ENCODE measurements at regions not wholly inside any gene's neighbourhood (a gene's known extent, or its start where the extent isn't known, plus 50 kb on each side); places are given as distances from the start of the nearest gene placed in this dataset.

DNA sequence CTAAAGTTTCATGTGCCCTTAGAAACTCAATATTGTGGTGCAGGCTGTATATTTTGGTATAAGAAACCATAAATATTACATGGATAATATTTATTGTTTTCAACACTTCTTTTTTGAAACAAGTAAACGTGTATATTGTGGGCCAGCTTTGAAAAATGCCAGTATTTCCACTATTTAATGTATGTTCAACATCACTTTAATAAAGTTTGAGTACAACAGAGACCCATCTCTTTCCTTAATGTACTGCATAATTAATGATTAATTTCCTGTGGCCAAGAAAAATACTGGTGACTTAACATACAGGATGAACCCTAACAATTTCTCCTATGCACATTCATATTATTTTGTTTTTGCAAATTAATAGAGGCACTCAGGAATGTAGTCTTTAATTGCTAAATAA, 2891.5 kb downstream of the PCDH9 start:
- no peaks in the 10 kb centered on the region for H3K4me1 ChIP-seq
- H3K4me2 ChIP-seq = no peak overlapping the region
- no peak overlapping the region for H3K4me3 ChIP-seq
- H3K27ac ChIP-seq = no peak overlapping the region
- H3K9me3 ChIP-seq (replicated peaks in 1 of 11) = peaks cover 8 to 20% (median 14%) of the 10 kb centered on the region in 11 experiments
- no peak for TF ChIP-seq Cebpa-rat (IDR thresholded peaks at IDR 0.05)
- H3K9ac ChIP-seq = no peak overlapping the region
- no peaks in the 10 kb centered on the region for H4K20me1 ChIP-seq
- no peaks in the 10 kb centered on the region for H3K36me3 ChIP-seq
- no peaks in the 10 kb centered on the region for H3K27me3 ChIP-seq

DNA sequence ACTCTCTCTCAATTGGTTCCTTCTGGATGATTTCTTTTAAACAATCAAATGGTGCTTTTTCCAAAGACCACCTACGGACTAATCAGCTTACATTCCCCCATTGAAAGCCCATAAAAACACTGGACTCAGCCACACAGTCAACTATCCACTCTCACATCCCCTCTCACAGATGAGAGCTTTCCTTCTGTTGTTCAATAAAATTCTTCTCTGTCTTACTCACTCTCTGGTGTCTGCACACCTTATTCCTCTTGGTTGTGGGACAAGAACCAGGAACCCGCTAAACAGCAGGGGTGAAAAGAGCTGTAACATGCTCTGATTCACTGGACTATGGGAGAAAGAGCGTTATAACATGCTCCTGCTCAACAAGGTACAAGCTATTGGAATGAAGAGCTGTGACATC, 2896.2 kb downstream of the PCDH9 start:
- peaks cover 13 to 24% (median 14%) of the 10 kb centered on the region in 11 experiments for H3K9me3 ChIP-seq (replicated peaks in 1 of 11)
- H3K4me2 ChIP-seq = no peak overlapping the region
- no peaks in the 10 kb centered on the region for H3K27me3 ChIP-seq
- H3K9ac ChIP-seq = no peak overlapping the region
- TF ChIP-seq Cebpa-rat (IDR thresholded peaks at IDR 0.05) = no peak
- no peaks in the 10 kb centered on the region for H4K20me1 ChIP-seq
- H3K36me3 ChIP-seq = no peaks in the 10 kb centered on the region
- H3K4me1 ChIP-seq = no peaks in the 10 kb centered on the region
- no peak overlapping the region for H3K4me3 ChIP-seq
- no peak overlapping the region for H3K27ac ChIP-seq

DNA sequence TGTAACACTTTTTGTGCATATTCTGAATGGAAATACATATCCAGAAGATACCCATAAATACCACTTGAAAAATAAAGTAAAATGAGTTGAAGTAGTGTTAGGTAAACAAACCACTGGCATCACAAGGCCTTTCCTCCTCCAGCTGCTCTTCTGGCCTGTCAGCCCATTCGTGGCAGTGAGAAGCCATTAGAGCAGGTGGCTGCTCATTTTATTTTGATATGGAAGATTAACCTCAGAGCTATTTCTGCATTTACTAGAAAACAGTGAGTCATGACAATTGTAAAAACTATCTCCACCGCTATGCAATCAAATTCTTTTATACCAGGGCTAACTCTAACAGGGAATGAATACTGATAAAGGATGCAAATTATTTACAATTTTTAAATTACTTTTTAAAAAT, 2898.1 kb downstream of the PCDH9 start:
- H3K27ac ChIP-seq = no peak overlapping the region
- H3K4me3 ChIP-seq = no peak overlapping the region
- no peak overlapping the region for H3K4me2 ChIP-seq
- H3K4me1 ChIP-seq = no peaks in the 10 kb centered on the region
- H3K27me3 ChIP-seq = no peaks in the 10 kb centered on the region
- TF ChIP-seq Cebpa-rat (IDR thresholded peaks at IDR 0.05) = no peak
- H3K36me3 ChIP-seq = no peaks in the 10 kb centered on the region
- no peak overlapping the region for H3K9ac ChIP-seq
- peaks cover 13 to 24% (median 14%) of the 10 kb centered on the region in 11 experiments for H3K9me3 ChIP-seq (replicated peaks in 1 of 11)
- no peaks in the 10 kb centered on the region for H4K20me1 ChIP-seq

DNA sequence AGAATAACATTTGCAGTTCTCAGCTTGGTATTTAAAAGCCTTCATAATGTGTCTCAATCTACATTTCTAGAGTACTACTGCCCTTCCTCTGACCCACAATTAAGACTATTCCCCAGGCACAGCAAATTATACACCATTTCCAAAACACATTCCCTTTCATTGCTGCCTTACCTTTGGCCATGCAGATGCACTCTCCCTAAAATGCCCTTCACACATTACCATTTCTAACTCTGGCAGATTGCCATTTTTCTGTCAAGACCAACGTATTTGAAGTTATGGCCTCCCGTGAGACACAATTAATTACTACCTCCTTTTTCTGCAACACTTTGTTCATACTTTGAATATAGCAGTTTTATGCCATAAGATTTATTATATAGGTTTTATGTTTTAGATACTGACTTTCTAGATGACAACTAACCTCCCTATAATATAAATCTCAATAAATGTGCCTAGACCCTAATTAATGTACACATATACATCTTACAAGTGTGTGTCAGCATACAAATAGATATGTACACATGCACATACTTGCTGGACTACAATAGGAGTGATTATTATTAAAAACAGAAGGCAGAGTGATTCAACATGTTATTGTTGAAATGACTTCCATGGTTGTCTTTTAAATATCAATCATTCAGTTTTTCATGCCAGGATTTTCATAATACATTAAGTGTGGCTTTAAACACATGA, 2902.5 kb downstream of the PCDH9 start:
- H4K20me1 ChIP-seq = no peaks in the 10 kb centered on the region

DNA sequence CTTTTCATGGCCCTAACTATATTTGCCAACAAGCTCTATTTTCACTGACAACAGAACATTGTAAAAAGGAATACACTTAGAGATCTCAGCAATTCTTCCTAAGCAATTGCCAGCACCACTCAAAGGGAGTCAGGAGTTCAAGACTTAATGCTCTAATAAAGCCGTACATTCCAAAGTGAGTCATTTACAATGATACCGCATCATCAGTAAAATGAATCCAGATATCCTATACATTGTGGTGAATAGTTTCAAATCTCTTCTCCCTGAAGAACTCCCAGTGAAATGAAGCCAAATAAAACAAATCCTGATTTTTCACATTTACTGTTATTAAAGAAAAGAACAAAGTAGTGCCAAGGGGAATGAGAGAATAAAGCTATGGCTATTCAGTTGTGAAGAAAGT, 2898.7 kb upstream of the PCDH20 start:
- Histone ChIP-seq H3K9ac (no peak overlapping the region), H3K4me2 (no peak overlapping the region), H3K9me3 (replicated peaks in 1 of 11) (peaks cover 0 to 12% (median 0%) of the 10 kb centered on the region in 11 experiments; a peak in 3 of 22 replicates), H3K27me3 (no peaks in the 10 kb centered on the region), H3K36me3 (no peaks in the 10 kb centered on the region), H3K27ac (no peak overlapping the region), H3K4me3 (no peak overlapping the region), H3K4me1 (no peaks in the 10 kb centered on the region), H4K20me1 (no peaks in the 10 kb centered on the region)
- no peak for TF ChIP-seq Cebpa-rat (IDR thresholded peaks at IDR 0.05)

More for the DNA sequence above, 2902.5 kb downstream of the PCDH9 start:
- no peak for TF ChIP-seq Cebpa-rat (IDR thresholded peaks at IDR 0.05)
- H3K27ac ChIP-seq = no peak overlapping the region
- no peak overlapping the region for H3K4me3 ChIP-seq
- peaks cover 0 to 7% (median 2%) of the 10 kb centered on the region in 10 experiments; a peak in 11 of 20 replicates for H3K4me1 ChIP-seq
- no peaks in the 10 kb centered on the region for H3K27me3 ChIP-seq
- no peak overlapping the region for H3K4me2 ChIP-seq
- H3K9me3 ChIP-seq (replicated peaks in 1 of 11) = peaks cover 0 to 5% (median 0%) of the 10 kb centered on the region in 11 experiments; a peak in 2 of 22 replicates
- H3K9ac ChIP-seq = no peak overlapping the region
- no peaks in the 10 kb centered on the region for H3K36me3 ChIP-seq

DNA sequence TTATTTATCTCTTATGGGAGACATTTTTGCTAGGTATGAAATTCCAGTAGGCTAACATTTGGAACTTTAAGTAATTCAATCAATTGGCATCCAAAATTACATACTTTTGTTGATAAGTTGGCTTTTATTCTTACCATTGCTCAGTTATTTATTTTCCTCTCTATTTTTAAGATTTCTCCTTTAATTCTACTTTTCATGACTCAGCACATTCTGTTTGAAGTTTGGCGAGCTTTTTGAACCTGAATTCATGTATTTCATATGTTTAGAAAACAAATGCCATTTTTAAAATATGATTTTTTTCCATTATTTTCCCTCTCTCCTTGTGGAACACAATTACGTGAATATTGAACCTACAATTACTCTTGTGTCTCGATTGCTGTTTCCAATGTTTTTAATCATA, 2896.3 kb upstream of the PCDH20 start:
- TF ChIP-seq Cebpa-rat (IDR thresholded peaks at IDR 0.05) = no peak
- no peak overlapping the region for H3K4me2 ChIP-seq

DNA sequence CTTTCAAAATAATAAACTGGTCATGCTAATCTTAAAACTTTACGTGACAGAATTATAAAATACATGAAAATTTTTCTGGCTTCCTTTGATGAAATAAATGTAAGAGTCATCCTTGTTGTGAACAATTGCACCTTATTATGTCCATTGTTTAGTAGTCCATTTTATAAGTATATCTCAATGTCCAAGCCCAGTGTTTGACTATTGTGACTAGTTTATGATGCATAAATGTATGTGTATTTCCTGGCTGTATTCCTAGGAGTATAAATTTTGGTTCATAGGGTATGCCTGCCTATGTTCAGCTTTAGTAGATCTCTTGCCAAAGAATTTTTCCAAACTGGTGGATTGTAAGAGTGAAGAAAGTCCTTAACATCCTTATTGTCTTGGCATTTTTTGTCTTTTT, 2895.5 kb upstream of the PCDH20 start:
- Histone ChIP-seq H3K4me2 (no peak overlapping the region), H3K4me1 (no peaks in the 10 kb centered on the region), H4K20me1 (no peaks in the 10 kb centered on the region), H3K9ac (no peak overlapping the region), H3K27ac (no peak overlapping the region), H3K9me3 (replicated peaks in 1 of 11) (peaks cover 0 to 6% (median 0%) of the 10 kb centered on the region in 11 experiments; a peak in 3 of 22 replicates), H3K36me3 (no peaks in the 10 kb centered on the region), H3K27me3 (no peaks in the 10 kb centered on the region), H3K4me3 (no peak overlapping the region)
- no peak for TF ChIP-seq Cebpa-rat (IDR thresholded peaks at IDR 0.05)

More for the DNA sequence above, 2896.3 kb upstream of the PCDH20 start:
- H4K20me1 ChIP-seq = no peaks in the 10 kb centered on the region
- no peaks in the 10 kb centered on the region for H3K36me3 ChIP-seq
- no peaks in the 10 kb centered on the region for H3K4me1 ChIP-seq
- H3K4me3 ChIP-seq = no peak overlapping the region
- no peak overlapping the region for H3K9ac ChIP-seq
- no peaks in the 10 kb centered on the region for H3K27me3 ChIP-seq
- no peak overlapping the region for H3K27ac ChIP-seq
- H3K9me3 ChIP-seq (replicated peaks in 1 of 11) = peaks cover 0 to 6% (median 0%) of the 10 kb centered on the region in 11 experiments; a peak in 3 of 22 replicates

DNA sequence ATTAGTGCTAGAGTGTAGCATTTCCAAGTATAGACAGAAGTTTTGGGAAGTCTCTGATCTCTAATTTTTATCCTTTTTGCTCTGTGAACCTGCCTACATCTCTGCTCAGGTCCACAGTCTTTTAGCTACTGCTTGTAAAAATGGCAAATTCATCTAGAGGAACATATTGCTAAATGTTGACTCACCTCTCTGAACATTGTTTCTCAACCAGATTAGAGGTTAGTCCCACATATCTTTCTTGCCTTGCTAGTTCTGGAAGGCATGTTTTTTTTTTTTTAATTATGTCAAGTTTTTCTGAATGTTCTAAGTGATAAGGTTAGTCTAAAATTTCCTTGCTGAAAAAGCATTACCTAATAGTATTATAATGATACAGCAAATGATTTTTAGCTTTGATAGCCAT, 2889.6 kb upstream of the PCDH20 start:
- Histone ChIP-seq H3K27ac (no peak overlapping the region), H3K4me2 (no peak overlapping the region), H3K27me3 (no peaks in the 10 kb centered on the region), H3K9me3 (replicated peaks in 1 of 11) (no peaks in the 10 kb centered on the region), H3K36me3 (no peaks in the 10 kb centered on the region), H3K4me3 (no peak overlapping the region), H3K4me1 (no peaks in the 10 kb centered on the region), H4K20me1 (no peaks in the 10 kb centered on the region), H3K9ac (no peak overlapping the region)
- TF ChIP-seq Cebpa-rat (IDR thresholded peaks at IDR 0.05) = no peak

DNA sequence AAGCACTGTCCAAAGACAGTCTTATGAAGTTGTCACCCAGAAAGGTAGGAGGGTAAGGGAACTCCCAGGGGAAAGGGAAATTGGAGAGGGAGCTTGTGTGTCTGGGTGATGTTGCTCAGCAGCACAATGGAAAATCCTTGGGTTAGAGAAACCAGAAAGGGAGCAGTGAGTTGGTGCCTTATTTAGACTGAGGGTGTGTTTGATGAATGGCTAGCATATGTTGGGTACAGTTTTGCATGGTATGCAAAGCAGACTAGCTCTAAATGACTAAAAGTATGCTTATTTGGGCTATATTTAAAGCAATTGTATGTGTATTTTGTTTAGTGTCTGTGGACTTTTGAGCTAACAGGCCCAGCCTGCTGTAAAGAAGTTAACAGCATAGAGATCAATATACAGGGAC, 2884.6 kb upstream of the PCDH20 start:
- no peaks in the 10 kb centered on the region for H3K36me3 ChIP-seq
- H3K27me3 ChIP-seq = no peaks in the 10 kb centered on the region

DNA sequence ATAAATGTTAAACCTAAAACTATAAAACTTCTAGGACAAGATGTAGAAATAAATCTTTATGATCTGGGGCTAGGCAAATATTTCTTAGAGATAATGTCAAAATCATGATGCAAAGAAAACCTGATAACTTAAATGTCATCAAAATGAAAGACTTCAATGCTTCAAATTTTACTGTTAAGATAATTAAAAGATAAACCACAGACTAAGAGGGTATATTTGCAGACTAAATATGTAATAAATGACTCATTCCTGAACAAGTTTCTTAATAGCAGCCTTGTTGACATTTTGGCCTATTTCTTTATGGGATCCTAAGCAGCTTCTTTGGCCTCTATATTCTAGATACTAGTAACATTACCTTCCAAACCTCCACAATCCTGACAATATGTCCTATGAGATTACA, 2878.3 kb upstream of the PCDH20 start:
- Histone ChIP-seq H3K27ac (no peak overlapping the region), H4K20me1 (no peaks in the 10 kb centered on the region), H3K9ac (no peak overlapping the region), H3K27me3 (no peaks in the 10 kb centered on the region), H3K36me3 (no peaks in the 10 kb centered on the region), H3K4me1 (peaks cover 0 to 7% (median 2%) of the 10 kb centered on the region in 10 experiments; a peak in 6 of 20 replicates), H3K4me2 (no peak overlapping the region), H3K9me3 (replicated peaks in 1 of 11) (no peaks in the 10 kb centered on the region), H3K4me3 (no peak overlapping the region)
- no peak for TF ChIP-seq Cebpa-rat (IDR thresholded peaks at IDR 0.05)

More for the DNA sequence above, 2884.6 kb upstream of the PCDH20 start:
- no peak overlapping the region for H3K4me2 ChIP-seq
- H3K4me1 ChIP-seq = no peaks in the 10 kb centered on the region
- no peaks in the 10 kb centered on the region for H3K9me3 ChIP-seq (replicated peaks in 1 of 11)
- no peak overlapping the region for H3K9ac ChIP-seq
- H4K20me1 ChIP-seq = no peaks in the 10 kb centered on the region
- H3K27ac ChIP-seq = no peak overlapping the region
- no peak overlapping the region for H3K4me3 ChIP-seq
- no peak for TF ChIP-seq Cebpa-rat (IDR thresholded peaks at IDR 0.05)
